Ureter (tissue), 1 donor: ENCODE measurements at regions not wholly inside any gene's neighbourhood (a gene's known extent, or its start where the extent isn't known, plus 50 kb on each side); places are given as distances from the start of the nearest gene placed in this dataset.
A peak's percentile ranks its signal among the peaks of the same experiment; 100 is the strongest.
"Not testable (repeated sequence)": the region's sequence is repeated elsewhere in the genome, so short reads cannot be mapped to it uniquely, and the experiment has no call there.

Experiments
- DNase-seq: peaks from one replicate; pipeline ENCODE4 v3.0.0-alpha.2; 2020; ENCODE audit warnings: low spot score
- donor health status: DM: yes; HTN: yes; CAD: no.

DNA sequence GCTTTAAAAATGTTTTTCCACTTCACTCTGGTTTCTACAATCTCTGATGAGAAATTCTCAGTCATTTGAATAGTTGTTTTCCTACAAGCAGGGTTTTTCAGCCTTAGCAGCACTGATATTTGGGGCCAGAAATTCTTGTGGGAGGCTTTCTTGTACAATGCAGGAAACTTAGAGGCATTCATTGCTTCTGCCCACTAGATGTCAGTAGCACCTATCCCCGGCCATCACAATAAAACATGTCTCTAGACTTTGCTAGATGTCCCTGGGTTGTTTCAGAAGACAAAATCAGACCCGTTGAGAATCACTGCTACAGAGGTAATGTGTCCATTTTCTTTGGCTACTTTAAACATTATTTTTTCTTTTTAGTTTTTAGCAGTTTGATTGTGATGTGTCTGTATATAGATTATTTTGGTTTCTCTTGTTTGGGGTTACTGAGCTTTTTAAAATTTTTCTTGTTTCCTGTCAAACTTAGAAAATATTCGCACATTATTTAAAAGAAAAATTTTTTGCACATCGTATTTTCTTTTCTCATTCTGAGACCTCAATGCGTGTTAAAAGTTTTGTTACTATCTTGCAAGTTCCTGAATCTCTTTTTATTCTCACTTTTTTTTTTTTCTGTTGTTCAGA lies 60.8 kb upstream of the CCDC179 start:
- no peak for DNase-seq

DNA sequence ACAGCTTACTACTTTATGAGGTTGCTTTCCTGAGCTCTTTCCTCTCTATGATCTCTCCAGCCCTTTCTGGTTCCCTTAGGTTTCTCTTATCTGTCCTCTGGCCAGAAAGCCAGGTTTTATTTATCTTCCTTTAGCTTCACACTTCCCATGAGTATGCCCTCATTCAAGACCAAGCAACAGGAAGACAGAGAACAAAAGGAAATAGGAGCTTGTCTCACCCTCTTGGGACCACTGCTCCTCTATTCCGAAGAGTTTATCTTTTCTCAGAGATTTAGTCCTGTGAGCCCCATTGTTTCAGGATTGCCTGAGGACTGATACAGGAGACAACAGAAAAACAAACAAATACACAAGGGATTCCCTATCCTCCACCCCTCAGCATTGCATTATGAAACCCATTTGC lies 62.4 kb upstream of the CCDC179 start:
- DNase-seq = no peak

- no peak for DNase-seq
These were observed 63.3 kb upstream of the CCDC179 start for GRCh38 chr11:22923561-22923960.

DNA sequence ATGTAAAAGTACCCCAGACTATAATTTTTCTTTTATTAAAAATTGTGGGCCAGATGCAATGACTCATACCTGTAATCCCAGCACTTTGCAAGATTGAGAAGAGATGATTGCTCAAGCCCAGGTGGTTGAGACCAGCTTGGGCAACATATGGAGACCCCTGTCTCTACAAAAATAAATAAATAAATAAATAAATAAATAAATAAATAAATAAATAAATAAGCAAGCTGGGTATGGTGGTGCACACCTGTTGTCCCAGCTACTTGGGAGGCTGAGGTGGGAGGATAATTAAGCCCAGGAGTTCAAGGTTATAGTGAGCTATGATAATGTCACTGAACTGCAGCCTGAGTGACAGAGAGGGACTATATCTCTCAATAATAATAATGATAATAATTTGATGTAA lies 66.1 kb upstream of the CCDC179 start:
- no peak for DNase-seq

DNA sequence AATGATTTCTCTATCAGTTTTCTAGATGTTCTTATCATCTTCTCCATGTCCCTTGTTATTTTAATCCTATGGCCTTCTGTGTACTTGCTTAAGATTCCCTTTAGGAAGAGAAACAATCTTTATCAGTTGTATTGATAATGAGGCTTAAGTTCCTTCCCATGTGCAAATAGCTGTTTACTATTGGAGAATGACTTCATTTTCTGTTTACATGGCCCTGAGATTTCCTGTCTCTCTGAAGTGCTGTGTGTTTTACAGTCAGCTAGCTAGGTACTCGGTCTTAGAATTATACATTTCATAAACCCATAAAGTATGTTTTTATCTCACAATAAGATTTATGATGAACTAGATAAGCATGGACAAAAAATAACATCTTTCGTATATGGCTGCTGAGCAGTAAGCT lies 67.5 kb upstream of the CCDC179 start:
- no peak for DNase-seq

DNA sequence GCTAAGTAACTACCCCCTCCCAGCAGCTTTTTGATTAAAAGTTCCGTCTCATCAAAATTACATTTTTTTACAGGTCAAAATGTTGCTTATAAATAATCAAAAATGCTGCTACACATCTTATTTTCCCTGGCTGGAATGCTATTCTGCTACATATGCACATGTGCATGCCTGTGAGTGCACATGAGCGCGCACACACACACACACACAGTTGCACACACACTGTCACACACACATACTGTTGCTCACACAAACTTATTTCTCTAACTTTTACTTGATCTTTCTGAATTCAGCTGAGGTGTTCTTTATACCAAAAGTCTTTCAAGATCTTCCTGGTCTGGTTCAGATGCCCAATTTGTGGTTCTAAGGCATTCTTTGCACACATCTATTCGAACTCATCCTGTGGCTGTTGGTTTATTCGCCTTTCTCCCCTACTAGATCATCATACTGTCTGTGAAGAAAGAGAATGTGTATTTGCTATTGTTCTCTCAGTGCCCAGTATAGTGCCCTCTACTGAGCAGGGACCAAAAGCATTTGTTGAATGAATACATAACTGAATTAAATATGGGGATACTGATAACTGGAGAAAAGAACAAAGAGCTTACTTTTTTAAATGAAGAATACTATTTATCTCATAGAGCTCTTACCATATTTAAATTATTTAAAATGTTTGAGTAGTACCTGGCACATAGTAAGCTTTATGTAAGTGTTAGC lies 68.1 kb upstream of the CCDC179 start:
- DNase-seq = no peak

GRCh38 chr11:22930816-22931594 lies 70.7 kb upstream of the CCDC179 start:
- no peak for DNase-seq

DNA sequence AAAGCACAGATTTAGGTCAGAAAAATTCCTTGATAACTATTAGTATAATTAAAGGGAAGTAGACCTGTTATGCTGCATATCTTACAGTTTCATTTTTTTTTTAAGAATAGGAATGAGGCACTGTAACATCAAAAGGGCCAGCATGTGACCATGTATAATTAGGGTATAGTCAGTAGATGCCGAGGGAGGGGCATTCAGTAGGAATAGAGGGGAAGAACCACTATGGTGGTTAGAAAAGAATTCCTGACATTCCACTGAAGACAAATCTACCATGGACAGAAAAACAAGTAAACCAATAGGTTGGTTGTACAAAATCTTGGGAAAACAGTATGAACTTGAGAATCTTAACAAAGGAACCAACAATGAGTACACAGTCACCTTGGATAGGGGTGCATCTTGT lies 78.4 kb upstream of the CCDC179 start:
- no peak for DNase-seq

GRCh38 chr11:22941544-22941943 lies 81.3 kb upstream of the CCDC179 start:
- not testable (repeated sequence) for DNase-seq

DNA sequence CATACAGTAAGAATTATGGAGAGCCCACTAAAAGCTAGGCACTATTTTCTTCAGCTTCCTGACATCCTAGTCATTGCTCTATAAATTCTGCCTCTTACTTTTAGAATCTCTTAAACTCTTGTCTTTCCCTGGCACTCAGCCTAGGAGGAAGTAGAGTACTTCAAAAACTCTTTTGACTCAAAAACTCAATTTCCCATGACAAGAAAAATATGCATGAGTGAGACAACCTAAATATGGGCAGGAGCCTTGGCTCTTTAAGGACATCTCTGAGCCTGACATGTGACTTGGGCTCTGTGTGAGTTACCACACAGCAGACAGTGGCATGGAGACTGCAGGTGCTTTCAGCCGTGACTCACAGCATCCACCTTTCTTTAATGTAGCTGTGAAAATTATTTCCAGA lies 97.5 kb upstream of the CCDC179 start:
- DNase-seq = no peak

GRCh38 chr11:22974251-22974650 lies 114.0 kb upstream of the CCDC179 start:
- no peak for DNase-seq

- DNase-seq = peak; percentile 43
These were observed 115.9 kb upstream of the CCDC179 start for GRCh38 chr11:22976146-22976545.

DNA sequence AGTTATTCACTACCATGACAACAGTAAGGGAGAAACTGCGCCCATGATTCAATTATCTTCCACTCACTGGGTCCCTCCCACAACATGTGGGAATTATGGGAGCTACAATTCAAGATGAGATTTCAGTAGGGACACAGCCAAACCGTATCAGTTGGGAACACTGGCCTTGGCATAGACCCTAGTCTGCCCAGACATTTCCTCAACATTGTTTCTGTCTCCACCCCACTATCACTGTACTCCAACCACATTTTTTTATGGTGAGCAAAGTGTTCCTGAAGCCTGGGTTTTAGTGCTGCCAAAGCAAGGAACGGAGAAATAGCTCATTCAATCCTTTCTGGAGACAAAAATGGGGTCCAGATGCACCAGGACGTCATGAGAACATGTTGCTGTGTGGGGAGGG lies 122.6 kb upstream of the CCDC179 start:
- no peak for DNase-seq

DNA sequence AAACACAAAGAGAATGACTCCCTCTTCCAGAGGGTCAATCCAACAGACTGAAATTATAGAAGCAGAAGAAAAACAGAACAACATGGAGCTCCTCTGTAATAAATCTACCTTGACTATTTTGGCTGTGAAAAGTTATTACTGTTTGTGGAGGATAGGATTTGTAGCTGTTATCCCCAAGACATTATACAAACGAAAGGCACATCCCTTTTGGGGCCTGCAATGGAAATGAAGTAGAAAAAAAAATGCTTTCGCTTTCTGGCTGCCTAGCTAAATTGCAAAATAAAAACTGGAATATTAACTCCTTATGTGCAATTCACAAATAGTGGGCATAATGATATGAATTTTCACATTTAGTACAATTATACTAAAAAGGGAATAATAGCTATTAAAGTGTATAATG lies 123.8 kb upstream of the CCDC179 start:
- DNase-seq = no peak

DNA sequence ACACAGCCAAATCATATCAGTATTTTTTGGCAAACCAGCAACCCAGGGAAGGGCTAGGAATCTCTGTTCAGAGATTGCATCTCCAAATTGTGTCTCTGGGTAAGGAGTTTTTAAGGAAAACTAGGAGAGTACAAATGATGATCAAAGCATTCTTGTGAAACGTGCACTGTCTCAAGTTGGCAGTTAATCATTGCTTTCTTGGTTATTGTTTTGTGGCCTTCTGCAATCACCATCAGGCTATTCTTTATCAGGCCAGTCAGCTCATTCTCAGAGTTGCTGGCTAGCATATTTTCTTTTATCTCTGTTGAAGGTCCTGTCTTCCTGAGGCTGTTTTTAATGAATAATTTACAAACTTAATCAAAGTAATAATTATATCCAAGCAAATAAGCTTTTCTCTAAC lies 129.1 kb upstream of the CCDC179 start:
- no peak for DNase-seq

DNA sequence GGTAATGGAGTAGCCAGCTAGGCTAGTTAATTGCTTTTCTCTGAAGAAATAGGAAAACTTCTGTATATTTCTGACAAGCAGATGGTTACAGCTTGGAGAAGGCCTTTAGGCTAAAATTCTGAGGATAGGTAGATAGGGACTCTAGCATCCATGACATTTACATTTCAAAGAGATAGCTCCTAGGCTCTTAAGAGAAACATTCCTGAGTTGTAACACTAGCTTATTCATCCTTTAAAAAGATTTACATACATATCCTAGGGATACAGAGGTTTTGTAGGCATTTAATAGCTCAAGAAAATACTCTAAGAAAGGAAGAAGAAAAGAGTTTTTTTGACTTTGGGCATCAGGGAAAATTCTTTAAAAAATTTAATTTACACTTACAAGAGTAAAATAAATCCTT lies 130.9 kb upstream of the CCDC179 start:
- no peak for DNase-seq

DNA sequence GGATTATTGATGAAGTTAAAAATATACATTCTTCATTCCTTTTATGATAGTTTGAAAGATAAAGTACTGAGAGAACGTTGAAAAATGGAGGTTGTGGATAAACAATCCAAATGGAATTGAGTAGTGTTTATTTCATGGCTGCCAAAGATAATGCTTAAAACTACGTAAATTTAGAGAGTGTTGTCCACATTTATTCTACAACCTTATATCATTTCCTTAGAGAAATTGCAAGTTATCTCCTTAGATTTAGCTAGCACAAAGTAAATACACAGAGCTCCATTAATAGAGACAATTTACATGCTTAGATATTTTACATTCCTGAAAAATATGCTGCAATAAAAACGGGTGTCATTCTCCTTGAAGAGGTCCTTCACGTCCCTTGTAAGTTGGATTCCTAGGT lies 146.5 kb upstream of the CCDC179 start:
- no peak for DNase-seq

DNA sequence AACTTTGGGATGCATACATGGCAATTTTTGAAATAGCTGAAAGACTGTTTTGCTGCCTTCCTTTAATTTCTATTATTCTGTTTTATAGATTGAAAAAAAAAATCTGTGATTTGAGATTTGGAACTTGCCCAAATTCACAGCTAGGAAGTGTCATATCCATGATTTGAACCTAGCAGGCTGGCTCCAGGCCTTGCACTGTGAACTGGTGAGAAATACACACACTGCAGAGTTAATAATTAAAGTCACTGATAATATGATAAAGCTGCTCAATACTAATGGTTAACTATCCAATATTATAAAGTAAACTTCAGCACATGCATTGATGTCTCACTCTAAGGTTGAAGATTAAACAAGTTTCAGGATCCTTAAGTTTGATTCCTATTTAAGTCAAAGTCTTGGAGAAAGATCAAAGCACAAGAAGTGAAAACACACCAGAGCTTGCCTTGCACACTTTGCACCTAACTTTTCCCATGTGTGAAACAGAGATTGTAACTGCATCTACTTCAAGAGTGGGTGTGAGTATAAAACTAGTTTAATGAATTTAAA lies 150.6 kb upstream of the CCDC179 start:
- DNase-seq = no peak

GRCh38 chr11:23012930-23013329 lies 152.7 kb upstream of the CCDC179 start:
- DNase-seq = no peak

- no peak for DNase-seq
These were observed 153.2 kb upstream of the CCDC179 start for GRCh38 chr11:23013509-23013908.

DNA sequence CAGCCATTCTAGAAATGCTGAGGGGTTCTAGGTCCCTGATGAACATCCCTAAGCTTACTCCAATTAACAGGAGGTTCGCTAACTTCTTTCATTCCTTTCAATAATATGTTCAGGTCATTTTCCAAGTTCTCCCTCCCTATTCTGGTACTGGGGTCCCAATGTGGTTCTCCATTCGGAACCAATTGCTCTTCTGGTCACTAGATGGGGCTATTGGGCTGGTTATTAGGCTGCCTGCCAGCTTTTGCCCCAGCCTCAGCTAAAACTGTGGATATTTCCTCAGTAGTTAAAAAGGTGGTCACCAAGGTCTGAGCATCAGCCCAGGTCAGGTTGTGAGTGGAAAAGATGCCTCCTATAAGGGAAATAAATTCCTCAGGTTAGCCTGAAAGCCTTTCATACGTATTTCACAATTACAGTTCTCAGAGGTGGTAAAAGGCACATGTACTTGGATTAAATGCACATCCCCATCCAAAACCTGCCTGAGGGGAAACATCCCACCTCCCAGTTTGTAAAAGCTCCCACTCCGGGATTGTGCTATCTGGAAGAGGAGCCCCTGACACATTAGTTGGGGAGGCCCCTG lies 161.1 kb upstream of the CCDC179 start:
- no peak for DNase-seq

- DNase-seq = no peak
These were observed 162.6 kb upstream of the CCDC179 start for GRCh38 chr11:23022854-23023253.
